ENCODE measurements at regions not wholly inside any gene's neighbourhood (a gene's known extent, or its start where the extent isn't known, plus 50 kb on each side); places are given as distances from the start of the nearest gene placed in this dataset.

DNA sequence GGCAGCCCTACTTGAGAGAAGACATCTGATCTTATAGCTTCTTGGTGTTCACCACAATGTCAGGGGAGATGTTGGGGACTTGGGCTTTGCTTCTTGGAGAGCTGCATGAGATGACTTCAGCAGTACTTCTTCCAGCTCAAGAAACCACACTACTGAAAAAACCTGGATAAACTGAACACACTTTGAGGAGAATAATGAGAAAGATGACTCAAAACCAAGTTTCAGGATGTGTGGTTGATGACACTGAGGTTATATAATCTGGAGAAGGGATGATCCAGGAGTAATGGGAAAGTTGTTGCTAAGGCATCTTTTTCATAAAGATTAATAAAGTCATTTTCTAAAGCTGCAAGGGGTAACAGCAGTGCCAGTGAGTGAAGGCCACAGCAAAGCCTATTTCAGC, 58.4 kb upstream of the PNPLA4 start:
- no peak overlapping the region for H3K4me3 Mint-ChIP-seq
- no peak overlapping the region for H3K27ac Mint-ChIP-seq

GRCh38 chrX:7983581-7983980, 56.4 kb upstream of the PNPLA4 start:
- Mint-ChIP-seq H3K4me1 (peaks cover 5% of the 10 kb centered on the region), H3K4me3 (no peak overlapping the region), H3K9me3 (peaks cover 2% of the 10 kb centered on the region), H3K27me3 (ENCODE audit: low read depth, poor library complexity) (no peaks in the 10 kb centered on the region), H3K27ac (no peak overlapping the region), H3K36me3 (ENCODE audit: low read depth) (peaks cover under 1% of the 10 kb centered on the region)
- no peak for TF ChIP-seq CTCF (IDR thresholded peaks at IDR 0.05)
- DNase-seq: no peak

More for the DNA sequence above, 58.4 kb upstream of the PNPLA4 start:
- DNase-seq: no peak
- Mint-ChIP-seq H3K36me3 (ENCODE audit: low read depth) (peaks cover 4% of the 10 kb centered on the region), H3K27me3 (ENCODE audit: low read depth, poor library complexity) (no peaks in the 10 kb centered on the region), H3K9me3 (peaks cover 6% of the 10 kb centered on the region), H3K4me1 (peaks cover 5% of the 10 kb centered on the region)
- TF ChIP-seq CTCF (IDR thresholded peaks at IDR 0.05): no peak

Data from nephron progenitor cell (in vitro differentiated cells).